ENCODE measurements at regions not wholly inside any gene's neighbourhood (a gene's known extent, or its start where the extent isn't known, plus 50 kb on each side); places are given as distances from the start of the nearest gene placed in this dataset.

GRCh38 chr4:119795986-119796578 lies 167.5 kb upstream of the PDE5A start:
- no peaks in the 10 kb centered on the region for H4K20me1 ChIP-seq (ENCODE audit: control insufficient read depth, extremely low read depth, insufficient read depth, low read length)
- H3K9ac ChIP-seq (ENCODE audit: insufficient read depth, low read length) = no peak overlapping the region
- H3K4me3 ChIP-seq (replicated peaks in 1 of 4; ENCODE audit: control extremely low read depth in 1 of 4, insufficient read depth in 1 of 4, low read depth in 3 of 4, low read length in 4 of 4) = no peak overlapping the region
- H3K4me2 ChIP-seq (ENCODE audit: extremely low read depth, insufficient read depth, low read length) = no peak overlapping the region
- H3K27me3 ChIP-seq (ENCODE audit: control insufficient read depth, insufficient read depth, low read length) = no peaks in the 10 kb centered on the region
- H3K27ac ChIP-seq (ENCODE audit: insufficient read depth, low read length) = no peak overlapping the region
- H3K4me1 ChIP-seq (ENCODE audit: control insufficient read depth, extremely low read depth, insufficient read depth, low read length) = no peaks in the 10 kb centered on the region
- H3K79me2 ChIP-seq (ENCODE audit: control insufficient read depth, insufficient read depth, low read length) = no peaks in the 10 kb centered on the region
- no peak for TF ChIP-seq CTCF (conservative IDR thresholded peaks at IDR 0.05 in 1 of 2, IDR thresholded peaks at IDR 0.05 in 1 of 2; ENCODE audit: low read depth in 1 of 2, low read length in 2 of 2)
- TF ChIP-seq EZH2 (IDR thresholded peaks at IDR 0.05; ENCODE audit: low read length, missing control alignments) = no peak
- no peak overlapping the region for H2AFZ ChIP-seq (ENCODE audit: low read length)
- H3K36me3 ChIP-seq (ENCODE audit: control insufficient read depth, insufficient read depth, low read length) = no peaks in the 10 kb centered on the region
- no peaks in the 10 kb centered on the region for H3K9me3 ChIP-seq (ENCODE audit: control insufficient read depth, insufficient read depth, low read depth, low read length)
- no peak for DNase-seq (ENCODE audit: low read depth in 2 of 2)

- H2AFZ ChIP-seq (ENCODE audit: low read length) = no peak overlapping the region
- no peak overlapping the region for H3K27ac ChIP-seq (ENCODE audit: insufficient read depth, low read length)
- no peak overlapping the region for H3K4me3 ChIP-seq (replicated peaks in 1 of 4; ENCODE audit: control extremely low read depth in 1 of 4, insufficient read depth in 1 of 4, low read depth in 3 of 4, low read length in 4 of 4)
- H3K36me3 ChIP-seq (ENCODE audit: control insufficient read depth, insufficient read depth, low read length) = no peaks in the 10 kb centered on the region
- TF ChIP-seq EZH2 (IDR thresholded peaks at IDR 0.05; ENCODE audit: low read length, missing control alignments) = no peak
- no peak for TF ChIP-seq CTCF (conservative IDR thresholded peaks at IDR 0.05 in 1 of 2, IDR thresholded peaks at IDR 0.05 in 1 of 2; ENCODE audit: low read depth in 1 of 2, low read length in 2 of 2)
- no peaks in the 10 kb centered on the region for H3K9me3 ChIP-seq (ENCODE audit: control insufficient read depth, insufficient read depth, low read depth, low read length)
- H4K20me1 ChIP-seq (ENCODE audit: control insufficient read depth, extremely low read depth, insufficient read depth, low read length) = no peaks in the 10 kb centered on the region
- no peaks in the 10 kb centered on the region for H3K4me1 ChIP-seq (ENCODE audit: control insufficient read depth, extremely low read depth, insufficient read depth, low read length)
- H3K4me2 ChIP-seq (ENCODE audit: extremely low read depth, insufficient read depth, low read length) = no peak overlapping the region
- DNase-seq (ENCODE audit: low read depth in 2 of 2) = no peak
- H3K27me3 ChIP-seq (ENCODE audit: control insufficient read depth, insufficient read depth, low read length) = no peaks in the 10 kb centered on the region
- no peaks in the 10 kb centered on the region for H3K79me2 ChIP-seq (ENCODE audit: control insufficient read depth, insufficient read depth, low read length)
- H3K9ac ChIP-seq (ENCODE audit: insufficient read depth, low read length) = no peak overlapping the region
Measured at GRCh38 chr4:119794681-119795080, 166.1 kb upstream of the PDE5A start.

GRCh38 chr4:119794113-119794512 lies 165.5 kb upstream of the PDE5A start:
- TF ChIP-seq CTCF (conservative IDR thresholded peaks at IDR 0.05 in 1 of 2, IDR thresholded peaks at IDR 0.05 in 1 of 2; ENCODE audit: low read depth in 1 of 2, low read length in 2 of 2) (no peak), EZH2 (IDR thresholded peaks at IDR 0.05; ENCODE audit: low read length, missing control alignments) (no peak)
- Histone ChIP-seq H3K27me3 (ENCODE audit: control insufficient read depth, insufficient read depth, low read length) (no peaks in the 10 kb centered on the region), H3K27ac (ENCODE audit: insufficient read depth, low read length) (no peak overlapping the region), H3K4me1 (ENCODE audit: control insufficient read depth, extremely low read depth, insufficient read depth, low read length) (no peaks in the 10 kb centered on the region), H3K9me3 (ENCODE audit: control insufficient read depth, insufficient read depth, low read depth, low read length) (no peaks in the 10 kb centered on the region), H3K9ac (ENCODE audit: insufficient read depth, low read length) (no peak overlapping the region), H3K4me2 (ENCODE audit: extremely low read depth, insufficient read depth, low read length) (no peak overlapping the region), H2AFZ (ENCODE audit: low read length) (no peak overlapping the region), H3K36me3 (ENCODE audit: control insufficient read depth, insufficient read depth, low read length) (no peaks in the 10 kb centered on the region), H3K4me3 (replicated peaks in 1 of 4; ENCODE audit: control extremely low read depth in 1 of 4, insufficient read depth in 1 of 4, low read depth in 3 of 4, low read length in 4 of 4) (no peak overlapping the region), H3K79me2 (ENCODE audit: control insufficient read depth, insufficient read depth, low read length) (no peaks in the 10 kb centered on the region), H4K20me1 (ENCODE audit: control insufficient read depth, extremely low read depth, insufficient read depth, low read length) (no peaks in the 10 kb centered on the region)
- no peak for DNase-seq (ENCODE audit: low read depth in 2 of 2)

All from fibroblast of lung (primary cell).